Left ventricle myocardium inferior (tissue), 1 donor: ENCODE measurements at regions not wholly inside any gene's neighbourhood (a gene's known extent, or its start where the extent isn't known, plus 50 kb on each side); places are given as distances from the start of the nearest gene placed in this dataset.

Source experiments
- DNase-seq: peaks from one replicate; pipeline ENCODE4 v3.0.0-alpha.2; 2020
- H3K27ac ChIP-seq: fragments of 200-600 bp; replicated peaks from 2 replicates; pipeline ENCODE4 v1.8.0; 2021
- H3K27me3 ChIP-seq: fragments of 200-600 bp; 2 replicates; pipeline ENCODE4 v1.8.0; 2021; ENCODE audit warnings: low read depth
- H3K36me3 ChIP-seq: fragments of 200-600 bp; 2 replicates; pipeline ENCODE4 v1.8.0; 2021
- H3K4me1 ChIP-seq: fragments of 200-600 bp; 2 replicates; pipeline ENCODE4 v1.8.0; 2021
- H3K4me3 ChIP-seq: fragments of 200-600 bp; 2 replicates; pipeline ENCODE4 v1.8.0; 2021; ENCODE audit warnings: mild to moderate bottlenecking, moderate library complexity
- H3K9me3 ChIP-seq: fragments of 200-600 bp; replicated peaks from 2 replicates; pipeline ENCODE4 v1.8.0; 2021
- intact Hi-C: fragments of 100-400 bp; cut with micrococcal nuclease; formaldehyde crosslinking; loops from one replicate; pipeline ENCODE4 v1.11.0; 2022
- TF ChIP-seq, protein P1 (sequence below): fragments of 200-600 bp; IDR thresholded peaks from 2 replicates; pipeline ENCODE4 v1.8.0; 2021; ENCODE audit warnings: antibody characterized with exemption, mild to moderate bottlenecking, borderline replicate concordance
- donor health status: DM: no; HTN: yes; CAD: no; lungs with severe emphysema.

DNA sequence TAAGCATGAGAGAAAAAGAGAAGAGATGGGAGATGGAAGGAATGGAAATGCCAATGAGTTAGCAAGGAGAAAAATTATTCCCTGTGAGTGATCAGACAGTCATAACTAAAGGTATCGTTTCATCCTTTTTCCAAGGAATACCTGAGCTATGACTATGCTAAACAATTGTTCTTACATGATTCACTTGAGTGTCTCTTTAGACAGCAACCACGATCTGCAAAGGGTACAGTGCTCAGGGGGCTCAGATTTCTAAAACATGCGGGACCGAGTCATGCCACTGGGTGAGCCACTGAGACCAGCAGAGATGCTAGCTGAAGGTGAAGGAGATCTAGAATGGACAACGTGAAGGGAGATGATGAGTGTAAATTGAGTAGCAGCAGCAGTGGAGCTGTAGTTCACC is 78.0 kb upstream of the CTTNBP2 start:
- Histone ChIP-seq H3K4me1 (no peaks in the 10 kb centered on the region), H3K36me3 (no peaks in the 10 kb centered on the region), H3K27me3 (no peaks in the 10 kb centered on the region), H3K4me3 (no peak overlapping the region), H3K27ac (no peak overlapping the region), H3K9me3 (peaks cover 14% of the 10 kb centered on the region)
- TF ChIP-seq, protein P1, sequence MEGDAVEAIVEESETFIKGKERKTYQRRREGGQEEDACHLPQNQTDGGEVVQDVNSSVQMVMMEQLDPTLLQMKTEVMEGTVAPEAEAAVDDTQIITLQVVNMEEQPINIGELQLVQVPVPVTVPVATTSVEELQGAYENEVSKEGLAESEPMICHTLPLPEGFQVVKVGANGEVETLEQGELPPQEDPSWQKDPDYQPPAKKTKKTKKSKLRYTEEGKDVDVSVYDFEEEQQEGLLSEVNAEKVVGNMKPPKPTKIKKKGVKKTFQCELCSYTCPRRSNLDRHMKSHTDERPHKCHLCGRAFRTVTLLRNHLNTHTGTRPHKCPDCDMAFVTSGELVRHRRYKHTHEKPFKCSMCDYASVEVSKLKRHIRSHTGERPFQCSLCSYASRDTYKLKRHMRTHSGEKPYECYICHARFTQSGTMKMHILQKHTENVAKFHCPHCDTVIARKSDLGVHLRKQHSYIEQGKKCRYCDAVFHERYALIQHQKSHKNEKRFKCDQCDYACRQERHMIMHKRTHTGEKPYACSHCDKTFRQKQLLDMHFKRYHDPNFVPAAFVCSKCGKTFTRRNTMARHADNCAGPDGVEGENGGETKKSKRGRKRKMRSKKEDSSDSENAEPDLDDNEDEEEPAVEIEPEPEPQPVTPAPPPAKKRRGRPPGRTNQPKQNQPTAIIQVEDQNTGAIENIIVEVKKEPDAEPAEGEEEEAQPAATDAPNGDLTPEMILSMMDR, result no peak
- intact Hi-C loops, result no loop called here
- no peak for DNase-seq

DNA sequence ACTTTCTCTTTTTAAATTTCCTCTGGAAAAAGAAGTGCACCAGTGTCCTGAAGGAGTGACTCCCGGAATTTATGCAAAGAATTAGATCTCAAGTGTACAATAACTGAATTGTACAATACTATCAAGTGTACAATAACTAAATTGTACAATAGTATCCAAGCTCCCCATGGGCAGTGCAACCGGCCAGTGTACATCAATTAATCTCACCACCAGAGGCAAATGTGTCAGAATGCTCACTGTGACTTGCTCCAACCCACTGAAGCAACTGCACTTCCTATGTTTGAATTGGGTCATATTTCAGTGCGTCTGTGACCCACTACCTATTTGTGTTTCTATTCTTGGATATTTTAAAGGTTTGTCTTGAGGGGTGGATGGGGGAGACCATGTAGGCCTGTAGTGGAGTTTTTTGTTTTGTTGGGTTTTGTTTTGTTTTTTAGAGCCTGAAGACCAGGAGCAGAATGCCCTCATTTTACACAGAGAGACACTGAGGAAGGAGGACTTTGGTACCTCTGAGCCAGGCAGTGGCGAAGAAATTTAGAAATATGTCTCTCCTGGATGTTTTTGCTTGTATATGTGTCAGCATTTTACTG is 78.5 kb upstream of the CTTNBP2 start:
- Histone ChIP-seq H3K36me3 (no peaks in the 10 kb centered on the region), H3K27me3 (no peaks in the 10 kb centered on the region), H3K4me3 (no peak overlapping the region), H3K4me1 (no peaks in the 10 kb centered on the region), H3K9me3 (peaks cover 14% of the 10 kb centered on the region), H3K27ac (no peak overlapping the region)
- TF ChIP-seq, protein P1, result no peak
- intact Hi-C loops, result no loop called here
- DNase-seq, result no peak

DNA sequence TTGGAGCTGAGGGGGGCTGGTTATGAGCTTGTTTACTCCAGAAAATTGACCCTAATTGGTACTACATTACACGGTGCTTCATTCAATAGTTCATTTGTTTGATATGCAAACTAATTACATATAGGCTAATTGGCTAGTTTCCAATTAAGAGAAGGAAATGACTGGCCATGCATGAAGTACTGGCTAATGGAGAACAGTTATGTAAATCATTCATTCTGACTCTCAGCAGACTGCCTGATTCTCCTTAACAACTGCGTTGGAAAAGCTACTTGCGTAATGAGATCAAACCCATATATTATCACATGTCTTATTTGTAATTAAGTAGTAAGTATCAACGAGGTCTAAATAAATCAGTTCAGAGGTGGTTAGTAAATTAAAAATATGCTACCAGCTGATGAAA is 81.8 kb upstream of the CTTNBP2 start:
- Histone ChIP-seq H3K9me3 (peaks cover 14% of the 10 kb centered on the region), H3K27ac (no peak overlapping the region), H3K4me3 (no peak overlapping the region), H3K27me3 (no peaks in the 10 kb centered on the region), H3K36me3 (no peaks in the 10 kb centered on the region), H3K4me1 (no peaks in the 10 kb centered on the region)
- no peak for DNase-seq
- intact Hi-C loops, result no loop called here
- TF ChIP-seq, protein P1, result no peak

DNA sequence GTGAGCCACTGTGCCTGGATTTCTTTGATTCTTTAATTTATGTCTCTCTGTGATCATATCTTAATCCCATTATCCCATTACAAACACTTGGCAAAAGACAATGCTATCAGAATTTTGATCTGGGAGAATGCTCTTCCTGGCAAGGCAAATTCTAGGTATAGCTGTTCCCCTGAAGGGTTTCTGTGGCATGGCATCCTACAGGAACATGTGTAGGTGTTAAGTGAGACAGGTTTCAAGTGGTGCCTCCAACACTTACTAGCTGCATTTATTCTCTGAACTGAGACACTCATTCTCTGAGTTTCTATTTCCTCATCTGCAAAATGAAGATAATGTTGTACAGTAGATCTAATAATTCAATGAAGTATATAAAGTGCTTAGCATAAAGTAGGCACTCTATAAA is 87.1 kb upstream of the CTTNBP2 start:
- H3K4me1 ChIP-seq, result no peaks in the 10 kb centered on the region
- H3K27ac ChIP-seq, result no peak overlapping the region
- no peaks in the 10 kb centered on the region for H3K36me3 ChIP-seq
- intact Hi-C loops, result no loop called here
- H3K4me3 ChIP-seq, result no peak overlapping the region
- DNase-seq, result no peak
- no peaks in the 10 kb centered on the region for H3K27me3 ChIP-seq
- TF ChIP-seq, protein P1, result no peak
- H3K9me3 ChIP-seq, result no peaks in the 10 kb centered on the region

DNA sequence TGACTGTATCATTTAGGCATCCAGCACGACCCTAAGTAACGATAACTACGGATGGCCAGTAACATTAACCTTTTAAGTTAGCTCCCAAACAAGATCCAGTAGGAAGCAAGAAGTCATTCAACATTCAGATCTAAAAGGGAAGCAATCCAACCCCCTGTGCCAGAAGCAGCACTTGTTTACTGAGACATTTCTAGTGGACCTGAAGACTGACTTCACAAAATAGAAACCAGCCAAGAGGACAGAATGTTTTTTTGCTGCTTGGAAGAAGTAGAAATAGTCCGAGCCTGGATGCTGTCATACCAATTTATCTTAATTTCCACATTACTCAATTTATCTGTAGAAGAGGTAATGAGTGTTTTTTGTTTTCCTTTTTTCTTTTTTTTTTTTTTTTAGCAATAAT is 88.0 kb upstream of the CTTNBP2 start:
- no peak overlapping the region for H3K4me3 ChIP-seq
- intact Hi-C loops, result no loop called here
- TF ChIP-seq, protein P1, result no peak
- no peaks in the 10 kb centered on the region for H3K9me3 ChIP-seq
- H3K4me1 ChIP-seq, result no peaks in the 10 kb centered on the region
- DNase-seq, result no peak
- no peaks in the 10 kb centered on the region for H3K27me3 ChIP-seq
- no peak overlapping the region for H3K27ac ChIP-seq
- H3K36me3 ChIP-seq, result no peaks in the 10 kb centered on the region
